Dermis blood vessel endothelial cell (primary cell): ENCODE measurements at regions not wholly inside any gene's neighbourhood (a gene's known extent, or its start where the extent isn't known, plus 50 kb on each side); places are given as distances from the start of the nearest gene placed in this dataset.

Experiments
- DNase-seq: peaks from one replicate; pipeline ENCODE4 v3.0.0; 2010

DNA sequence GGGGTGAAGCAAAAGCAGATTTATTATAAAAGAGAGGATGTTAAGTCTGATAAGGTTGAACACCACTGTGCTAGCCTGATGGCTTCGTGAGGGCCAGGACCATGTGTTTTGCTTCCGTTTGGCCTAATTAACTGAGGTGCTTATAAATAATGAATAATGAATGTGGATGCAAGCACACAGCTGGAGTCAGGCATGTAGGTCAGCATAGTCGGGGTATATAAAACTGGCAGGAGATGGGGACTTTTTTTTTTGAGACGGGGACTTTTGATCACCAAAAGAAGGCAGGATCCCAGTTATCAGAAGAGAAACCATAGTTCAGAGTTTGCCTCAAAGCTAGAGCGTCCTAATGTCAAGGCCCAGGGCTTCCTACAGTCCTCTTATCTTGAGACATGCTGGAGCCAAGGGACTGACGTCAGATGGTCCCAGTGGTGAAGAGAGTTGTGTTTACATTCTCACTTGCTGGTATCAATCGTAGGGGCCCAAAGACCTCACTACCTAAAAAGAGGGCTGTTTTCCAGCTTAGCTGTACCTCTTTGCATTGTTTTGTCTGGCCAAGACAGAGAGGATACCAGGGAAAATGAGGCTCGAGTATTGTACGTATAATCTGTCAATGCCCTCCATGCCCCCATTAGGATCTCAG, 50.4 kb downstream of the RTL9 start:
- DNase-seq = no peak

GRCh38 chrX:110409925-110410324, 51.3 kb downstream of the RTL9 start:
- DNase-seq = peak; percentile 28

DNA sequence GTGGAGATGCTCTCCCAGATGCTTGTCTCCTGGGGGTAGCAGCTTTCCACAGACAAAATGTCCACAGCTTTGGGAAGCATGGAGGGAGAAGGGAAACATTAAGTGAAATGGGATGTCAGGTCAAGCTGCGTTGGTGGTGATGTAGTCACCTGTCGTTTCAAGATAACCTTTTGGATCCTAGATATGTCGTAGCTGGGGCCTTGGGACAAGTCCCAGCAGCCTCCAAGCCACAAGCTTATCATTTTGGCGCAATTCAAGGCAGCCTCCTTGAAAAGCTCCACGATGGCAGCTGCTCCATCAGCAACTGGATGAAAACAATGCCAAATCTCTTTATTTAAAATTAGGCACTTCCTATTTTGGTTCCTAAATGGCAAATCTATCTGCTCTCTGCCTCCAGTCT, 52.0 kb downstream of the RTL9 start:
- DNase-seq = no peak

DNA sequence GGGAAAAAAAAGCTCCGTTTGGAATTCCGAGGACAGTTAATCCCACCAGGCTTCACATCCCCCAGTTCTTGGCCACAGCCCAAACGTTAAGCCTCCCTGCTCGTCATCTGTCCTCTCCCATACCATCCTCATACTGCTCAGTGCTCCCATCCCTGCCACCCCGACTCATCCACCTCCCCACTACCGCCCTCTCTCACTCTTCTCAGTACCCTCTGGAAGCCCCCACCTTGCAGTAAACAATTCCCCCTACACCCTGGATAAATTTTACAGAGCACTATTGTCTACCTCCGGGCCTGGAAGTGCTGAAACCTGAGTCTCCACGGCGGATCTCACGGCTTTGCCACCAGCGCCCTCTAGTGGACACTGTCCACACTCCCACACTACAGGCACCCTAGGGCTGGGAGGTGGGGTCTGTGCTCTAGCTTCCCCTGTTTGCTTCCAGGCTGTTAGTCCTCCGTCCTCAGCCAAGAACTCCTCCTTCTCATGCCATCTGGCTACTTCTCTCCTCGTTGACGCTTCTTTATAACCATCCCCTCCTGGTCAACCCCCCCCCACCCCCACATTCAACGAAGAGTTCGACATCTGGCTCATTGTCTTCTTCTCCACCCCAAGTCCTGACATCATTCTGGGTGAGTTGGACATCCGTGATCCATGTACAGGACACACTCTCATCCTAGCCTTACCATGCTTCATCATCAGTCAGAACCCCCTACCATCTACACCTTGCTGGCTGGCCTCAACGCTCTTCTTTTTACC, 54.5 kb downstream of the RTL9 start:
- DNase-seq = peak; percentile 72

GRCh38 chrX:110413727-110414124, 55.1 kb downstream of the RTL9 start:
- no peak for DNase-seq

DNA sequence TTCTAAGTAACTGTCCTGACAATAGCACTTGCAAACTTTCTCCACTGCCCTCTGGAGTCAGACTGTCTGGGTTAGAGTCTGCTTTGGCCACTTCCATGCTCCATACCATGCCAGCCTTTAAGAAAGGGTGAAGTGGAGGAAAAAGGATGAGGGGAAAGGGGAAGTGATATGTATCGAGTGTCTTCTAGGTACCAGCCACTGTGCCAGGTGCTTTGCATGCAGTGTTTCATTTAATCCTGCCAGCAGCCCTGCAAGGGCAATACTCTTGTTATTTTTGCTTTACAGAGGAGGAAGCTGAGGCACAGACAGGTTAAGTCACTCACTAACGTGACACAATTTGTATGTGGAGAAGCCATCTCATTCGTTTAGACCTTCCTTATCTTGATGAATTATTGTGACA, 55.6 kb downstream of the RTL9 start:
- DNase-seq = no peak

- DNase-seq = no peak
Observed at GRCh38 chrX:110414679-110415439, 56.2 kb downstream of the RTL9 start.

GRCh38 chrX:110415440-110416170, 57.0 kb downstream of the RTL9 start:
- DNase-seq = no peak

DNA sequence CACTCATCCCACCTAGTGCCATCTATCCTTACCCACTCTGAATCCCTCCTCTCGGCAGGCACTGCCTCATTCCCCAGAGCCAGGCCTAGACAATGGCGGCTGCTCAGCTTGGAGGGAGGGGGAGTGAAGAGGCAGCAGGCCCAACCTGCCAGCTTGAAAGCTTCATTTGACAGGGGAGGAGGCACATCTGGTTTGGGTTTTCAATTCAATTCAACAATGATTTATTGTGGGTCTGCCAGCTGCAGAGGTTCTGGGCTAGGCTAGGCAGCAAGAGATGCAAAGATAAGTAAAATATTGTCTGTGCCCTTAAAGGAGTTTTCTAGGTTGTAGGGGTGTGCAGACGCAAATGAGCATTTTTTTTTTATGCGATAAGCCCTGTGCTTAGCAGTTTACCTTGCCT, 58.5 kb downstream of the RTL9 start:
- no peak for DNase-seq

DNA sequence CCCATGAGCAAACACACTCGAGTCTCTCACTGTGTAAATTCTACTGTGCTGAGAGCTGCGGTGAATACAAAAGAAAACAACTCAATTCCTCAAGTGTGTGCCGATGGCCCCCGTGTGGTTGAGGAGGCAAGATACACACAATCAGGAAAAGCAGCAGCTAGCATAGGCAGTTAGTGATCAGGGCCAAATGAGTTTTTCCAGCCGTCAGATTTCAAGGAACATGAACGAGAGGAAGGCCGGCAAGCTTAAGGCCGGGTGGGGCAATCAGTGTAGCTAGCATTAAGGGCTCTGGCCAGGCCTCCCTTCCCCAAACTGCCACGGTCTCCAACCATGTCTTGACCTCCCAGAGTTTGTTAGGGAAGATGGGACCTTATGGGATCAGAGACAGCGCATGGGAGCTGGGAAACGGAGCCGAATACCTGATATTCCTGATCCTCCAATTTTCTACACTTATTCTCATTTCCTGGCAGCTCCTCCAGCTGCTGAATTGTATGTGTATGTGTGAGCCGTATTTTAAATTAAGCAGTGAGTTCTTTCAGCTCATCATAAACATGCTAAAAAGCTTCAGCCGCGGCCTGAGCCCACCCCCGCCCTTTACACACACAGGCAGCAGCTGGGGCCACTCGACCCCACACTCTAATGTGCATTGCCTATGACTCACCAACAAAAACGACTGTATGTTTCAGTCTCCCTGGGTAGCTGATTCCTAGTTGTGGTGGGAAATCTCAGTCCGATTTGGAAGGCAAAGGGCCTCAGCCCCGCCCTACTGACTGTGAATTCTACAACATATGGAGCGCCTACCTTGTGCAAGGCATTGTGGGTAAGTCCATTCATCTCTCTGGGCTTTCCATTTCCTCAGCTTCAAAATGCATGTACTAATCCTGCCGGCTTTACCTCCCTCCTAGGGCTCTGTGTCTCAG, 59.9 kb downstream of the RTL9 start:
- peak; percentile 43 for DNase-seq

DNA sequence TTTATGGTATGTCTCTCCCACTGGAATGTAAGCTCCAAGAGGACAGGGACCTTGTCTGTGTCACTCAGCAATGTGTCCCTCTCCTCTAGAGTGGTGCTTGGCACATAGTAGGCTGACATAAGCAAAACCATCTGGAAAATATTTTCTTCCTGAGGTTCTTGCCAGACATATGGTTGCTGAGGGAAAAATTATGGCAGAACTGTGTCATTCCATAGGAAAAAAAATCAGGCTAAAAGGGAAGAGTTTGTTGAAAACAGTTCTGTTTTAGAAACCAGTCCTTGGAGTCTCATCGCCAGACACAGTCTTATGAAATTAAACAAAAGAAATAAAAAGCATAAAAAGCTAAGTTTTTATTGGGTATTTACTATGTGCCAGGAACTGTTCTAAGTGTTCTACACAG, 60.9 kb downstream of the RTL9 start:
- DNase-seq = no peak

- DNase-seq = peak; percentile 3
Observed at GRCh38 chrX:110420771-110421499, 62.3 kb downstream of the RTL9 start.

- no peak for DNase-seq
Observed at GRCh38 chrX:110421500-110422455, 63.1 kb downstream of the RTL9 start.

GRCh38 chrX:110425222-110426154, 66.8 kb downstream of the RTL9 start:
- DNase-seq = no peak

GRCh38 chrX:110426155-110426504, 67.5 kb downstream of the RTL9 start:
- DNase-seq = no peak

DNA sequence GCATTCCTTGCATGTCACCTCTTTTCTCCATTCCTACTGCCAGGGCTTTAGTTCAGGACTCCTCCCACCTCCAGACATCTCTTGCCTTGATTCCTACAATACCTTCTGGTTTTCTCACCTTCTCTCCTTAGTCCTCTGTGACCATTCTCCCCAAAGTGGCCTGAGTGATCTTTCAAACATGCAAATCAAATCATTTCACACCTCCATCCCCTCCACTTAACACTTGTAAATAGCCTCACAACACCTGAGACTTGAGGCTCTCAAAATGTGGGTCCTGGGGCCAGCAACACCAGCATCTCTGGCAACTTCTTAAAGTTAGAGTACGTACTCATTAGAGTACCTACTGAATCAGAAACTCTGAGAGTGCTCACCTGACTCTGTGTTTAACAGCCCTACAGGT, 68.4 kb downstream of the RTL9 start:
- DNase-seq = no peak

GRCh38 chrX:110428144-110428543, 69.5 kb downstream of the RTL9 start:
- DNase-seq = no peak

DNA sequence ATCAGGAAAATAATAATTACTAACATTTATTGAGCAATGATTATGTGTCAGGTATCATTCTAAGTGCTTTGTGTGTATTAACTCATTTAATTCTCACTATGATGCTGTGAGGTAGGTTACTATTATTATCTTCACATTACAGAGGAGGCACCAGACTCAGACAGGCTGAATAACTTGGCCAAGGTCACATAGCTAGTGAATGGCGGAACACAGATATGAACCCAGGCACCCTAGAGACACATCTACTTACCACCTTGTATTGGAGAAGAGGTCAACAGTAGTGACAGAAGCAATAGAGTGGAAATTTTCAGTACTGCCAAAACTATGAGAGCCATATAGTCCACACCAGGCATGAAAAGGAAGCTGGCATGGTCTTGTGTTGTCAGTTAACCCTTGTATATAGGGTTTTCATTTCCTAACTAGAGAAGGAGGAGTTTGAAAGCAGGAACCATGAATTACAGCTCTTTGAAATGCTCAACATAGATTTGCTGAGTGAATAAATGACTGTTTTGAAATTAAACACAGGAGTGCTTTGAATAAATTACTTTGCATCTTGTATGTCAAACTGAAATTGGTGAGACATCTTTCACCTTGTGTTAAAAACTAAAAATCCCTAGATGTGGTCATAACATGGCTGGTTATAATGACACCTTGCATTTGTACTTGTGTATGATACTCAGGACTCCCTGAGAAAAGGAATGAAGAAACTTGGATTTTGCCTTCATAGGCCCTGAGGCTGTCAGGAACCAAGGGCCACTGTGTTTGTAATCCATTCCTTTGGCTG, 71.8 kb downstream of the RTL9 start:
- DNase-seq = no peak
